ENCODE measurements at regions not wholly inside any gene's neighbourhood (a gene's known extent, or its start where the extent isn't known, plus 50 kb on each side); places are given as distances from the start of the nearest gene placed in this dataset.

DNA sequence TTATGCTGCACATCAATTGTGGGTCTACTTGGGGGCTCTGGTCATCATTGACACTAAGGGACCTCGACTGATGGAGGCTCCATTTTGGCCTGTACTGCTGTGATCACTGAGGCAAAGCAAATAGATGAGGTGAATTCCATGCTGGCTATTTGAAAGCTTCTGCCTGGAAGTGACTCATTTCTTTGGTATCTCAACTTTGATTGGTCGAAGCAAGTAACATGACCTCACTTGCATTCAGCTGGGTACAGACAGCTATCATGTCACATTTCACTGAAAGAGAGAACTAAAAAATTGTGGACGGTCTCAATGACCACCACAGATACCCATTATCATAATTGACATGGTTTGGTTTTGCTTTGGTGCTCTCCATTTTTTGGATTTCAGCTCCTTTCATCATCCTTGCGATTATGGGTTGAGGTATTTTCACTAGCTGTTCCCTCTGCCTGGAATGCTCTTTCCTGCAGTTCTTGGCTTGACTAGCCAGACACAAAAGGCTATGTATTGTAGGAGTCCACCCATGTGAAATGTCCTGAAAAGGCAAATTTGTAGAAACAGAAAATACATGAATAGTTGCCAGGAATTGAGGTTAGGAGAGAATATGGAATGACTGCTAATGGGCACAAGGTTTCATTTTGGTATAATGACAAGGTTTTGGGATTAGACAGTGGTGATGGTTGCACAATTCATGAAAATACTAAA lies 369.2 kb upstream of the LCORL start:
- Histone ChIP-seq H3K36me3 (replicated peaks in 1 of 2; ENCODE audit: insufficient read depth in 1 of 2, low read depth in 2 of 2) (no peaks in the 10 kb centered on the region), H3K9me3 (no peaks in the 10 kb centered on the region), H3K4me3 (no peak overlapping the region), H3K27ac (no peak overlapping the region), H3K27me3 (no peaks in the 10 kb centered on the region), H3K4me1 (no peaks in the 10 kb centered on the region)
- WGBS, 2 donors = 63 to 68% methylated on average over 4 of the region's 4 CpGs
- intact Hi-C loops (cut with DNase I) = no loop called here
- TF ChIP-seq, protein P1, sequence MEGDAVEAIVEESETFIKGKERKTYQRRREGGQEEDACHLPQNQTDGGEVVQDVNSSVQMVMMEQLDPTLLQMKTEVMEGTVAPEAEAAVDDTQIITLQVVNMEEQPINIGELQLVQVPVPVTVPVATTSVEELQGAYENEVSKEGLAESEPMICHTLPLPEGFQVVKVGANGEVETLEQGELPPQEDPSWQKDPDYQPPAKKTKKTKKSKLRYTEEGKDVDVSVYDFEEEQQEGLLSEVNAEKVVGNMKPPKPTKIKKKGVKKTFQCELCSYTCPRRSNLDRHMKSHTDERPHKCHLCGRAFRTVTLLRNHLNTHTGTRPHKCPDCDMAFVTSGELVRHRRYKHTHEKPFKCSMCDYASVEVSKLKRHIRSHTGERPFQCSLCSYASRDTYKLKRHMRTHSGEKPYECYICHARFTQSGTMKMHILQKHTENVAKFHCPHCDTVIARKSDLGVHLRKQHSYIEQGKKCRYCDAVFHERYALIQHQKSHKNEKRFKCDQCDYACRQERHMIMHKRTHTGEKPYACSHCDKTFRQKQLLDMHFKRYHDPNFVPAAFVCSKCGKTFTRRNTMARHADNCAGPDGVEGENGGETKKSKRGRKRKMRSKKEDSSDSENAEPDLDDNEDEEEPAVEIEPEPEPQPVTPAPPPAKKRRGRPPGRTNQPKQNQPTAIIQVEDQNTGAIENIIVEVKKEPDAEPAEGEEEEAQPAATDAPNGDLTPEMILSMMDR (IDR thresholded peaks at IDR 0.05) = no peak
- TF ChIP-seq POLR2A (IDR thresholded peaks at IDR 0.05) = no peak
- ATAC-seq (no peak), DNase-seq (no peak)

DNA sequence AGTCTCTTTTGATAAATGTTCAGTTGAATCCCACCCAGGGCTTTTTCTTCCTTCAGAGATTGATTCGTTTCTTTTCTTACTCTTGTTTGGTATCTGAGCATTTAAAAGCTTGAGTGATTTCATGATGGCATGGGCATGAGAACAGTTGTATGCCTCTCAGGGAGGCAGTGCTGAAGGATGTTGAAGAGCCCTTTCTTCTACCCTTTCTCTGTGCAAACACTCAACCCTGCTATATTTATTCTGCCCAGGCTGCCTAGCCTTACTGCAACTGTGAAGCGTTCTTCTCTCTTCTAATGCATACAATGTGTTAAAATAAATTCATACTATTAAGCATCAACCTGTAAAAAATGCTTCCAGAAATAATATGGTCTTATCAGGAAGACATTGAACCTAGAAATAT lies 367.6 kb upstream of the LCORL start:
- Histone ChIP-seq H3K27me3 (no peaks in the 10 kb centered on the region), H3K36me3 (replicated peaks in 1 of 2; ENCODE audit: insufficient read depth in 1 of 2, low read depth in 2 of 2) (no peaks in the 10 kb centered on the region), H3K4me1 (no peaks in the 10 kb centered on the region), H3K27ac (no peak overlapping the region), H3K9me3 (no peaks in the 10 kb centered on the region), H3K4me3 (no peak overlapping the region)
- intact Hi-C loops (cut with DNase I) = no loop called here
- 43 to 57% methylated on average over 2 of the region's 2 CpGs for WGBS, 2 donors
- no peak for ATAC-seq
- no peak for TF ChIP-seq POLR2A (IDR thresholded peaks at IDR 0.05)
- TF ChIP-seq, protein P1 (IDR thresholded peaks at IDR 0.05) = no peak
- DNase-seq = no peak

DNA sequence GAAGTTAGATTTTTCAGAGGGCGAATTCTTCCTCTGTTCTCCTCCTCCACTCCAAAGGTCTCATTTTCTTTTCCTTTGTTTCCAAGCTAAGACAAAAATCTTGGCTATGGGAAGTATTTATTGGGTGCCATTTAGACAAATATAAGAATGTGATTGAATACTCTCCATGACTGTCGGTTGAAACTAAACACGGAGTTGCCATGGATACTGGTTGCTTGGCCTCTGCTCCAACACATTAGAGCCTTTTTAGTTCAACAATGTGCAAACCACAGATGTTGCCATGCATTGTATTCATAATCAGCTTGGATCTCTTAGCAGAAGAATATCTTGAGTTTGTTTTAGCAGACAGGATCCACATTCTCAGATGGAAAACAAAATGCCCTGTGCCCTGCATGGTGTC lies 366.5 kb upstream of the LCORL start:
- TF ChIP-seq POLR2A (IDR thresholded peaks at IDR 0.05) = no peak
- TF ChIP-seq, protein P1 (IDR thresholded peaks at IDR 0.05) = no peak
- DNase-seq (no peak), ATAC-seq (no peak)
- no peak overlapping the region for H3K27ac ChIP-seq
- H3K4me1 ChIP-seq = no peaks in the 10 kb centered on the region
- intact Hi-C loops (cut with DNase I) = no loop called here
- no peaks in the 10 kb centered on the region for H3K36me3 ChIP-seq (replicated peaks in 1 of 2; ENCODE audit: insufficient read depth in 1 of 2, low read depth in 2 of 2)
- 31 to 34% methylated on average over 3 of the region's 3 CpGs for WGBS, 2 donors
- no peaks in the 10 kb centered on the region for H3K27me3 ChIP-seq
- no peaks in the 10 kb centered on the region for H3K9me3 ChIP-seq
- H3K4me3 ChIP-seq = no peak overlapping the region

DNA sequence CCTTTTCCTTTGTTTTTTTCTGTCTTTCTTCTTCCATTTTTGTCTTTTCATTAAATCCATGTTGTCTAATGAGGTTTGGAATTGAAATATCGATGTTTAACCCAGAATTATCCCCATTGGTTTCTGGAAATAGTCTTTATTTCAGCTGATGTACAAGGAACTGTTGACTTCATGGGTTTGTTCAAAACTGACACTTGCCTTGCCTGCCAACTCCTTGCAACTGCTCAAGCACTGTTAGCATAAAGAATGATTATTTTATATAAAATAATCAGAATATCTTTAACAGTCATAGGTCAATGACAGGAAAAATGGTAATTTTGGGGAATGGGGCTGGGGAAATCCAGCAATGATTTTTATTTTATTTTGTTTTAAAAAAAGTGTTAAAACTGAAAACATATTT lies 359.6 kb upstream of the LCORL start:
- WGBS, 2 donors = 31 to 55% methylated on average over 1 of the region's 1 CpG
- H3K36me3 ChIP-seq (replicated peaks in 1 of 2; ENCODE audit: insufficient read depth in 1 of 2, low read depth in 2 of 2) = no peaks in the 10 kb centered on the region
- H3K4me1 ChIP-seq = no peaks in the 10 kb centered on the region
- ATAC-seq (no peak), DNase-seq (no peak)
- TF ChIP-seq, protein P1 (IDR thresholded peaks at IDR 0.05) = no peak
- no peak for TF ChIP-seq POLR2A (IDR thresholded peaks at IDR 0.05)
- intact Hi-C loops (cut with DNase I) = no loop called here
- no peak overlapping the region for H3K27ac ChIP-seq
- H3K9me3 ChIP-seq = no peaks in the 10 kb centered on the region
- H3K27me3 ChIP-seq = no peaks in the 10 kb centered on the region
- no peak overlapping the region for H3K4me3 ChIP-seq

DNA sequence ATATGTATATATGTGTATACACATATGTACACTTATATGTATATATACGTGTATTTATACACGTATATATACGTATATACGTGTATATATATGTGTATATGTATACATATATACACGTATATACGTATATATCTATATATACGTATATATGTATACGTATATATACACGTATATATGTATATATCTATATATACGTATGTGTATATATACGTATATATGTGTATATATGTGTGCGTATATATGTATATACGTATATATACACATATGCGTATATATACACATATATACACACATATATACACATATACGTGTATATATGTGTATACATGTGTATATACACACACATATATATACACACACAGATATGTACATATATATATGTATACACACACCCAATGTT lies 348.0 kb upstream of the LCORL start:
- Histone ChIP-seq H3K36me3 (replicated peaks in 1 of 2; ENCODE audit: insufficient read depth in 1 of 2, low read depth in 2 of 2) (no peaks in the 10 kb centered on the region), H3K9me3 (no peaks in the 10 kb centered on the region), H3K27ac (no peak overlapping the region), H3K27me3 (no peaks in the 10 kb centered on the region), H3K4me3 (no peak overlapping the region), H3K4me1 (no peaks in the 10 kb centered on the region)
- TF ChIP-seq POLR2A (IDR thresholded peaks at IDR 0.05) = no peak
- TF ChIP-seq, protein P1 (IDR thresholded peaks at IDR 0.05) = no peak
- 82% methylated on average over 15 of the region's 15 CpGs for WGBS, 2 donors
- ATAC-seq (no peak), DNase-seq (no peak)
- intact Hi-C loops (cut with DNase I) = no loop called here
